PFSK-1 (cell line): ENCODE measurements at regions not wholly inside any gene's neighbourhood (a gene's known extent, or its start where the extent isn't known, plus 50 kb on each side); places are given as distances from the start of the nearest gene placed in this dataset.

Source experiments
- POLR2AphosphoS5 ChIP-seq: IDR thresholded peaks from 2 replicates; pipeline ENCODE4 v1.6.1; 2012; ENCODE audit warnings: low read depth, mild to moderate bottlenecking, control low read depth, low read length, moderate library complexity
- SIN3A ChIP-seq: IDR thresholded peaks from 2 replicates; pipeline ENCODE4 v1.6.1; 2012; ENCODE audit warnings: mild to moderate bottlenecking, low read length, moderate library complexity, borderline replicate concordance; ENCODE audit not compliant: insufficient read depth
- TAF1 ChIP-seq: IDR thresholded peaks from 2 replicates; pipeline ENCODE4 v1.6.1; 2012; ENCODE audit warnings: low read length, control low read depth, borderline replicate concordance; ENCODE audit not compliant: insufficient read depth
- TF ChIP-seq, protein P1 (sequence below), 2 experiments: IDR thresholded peaks; 2 replicates each; pipeline versions ENCODE4 v1.6.1 to v1.8.0; 2011 to 2012; ENCODE audit warnings: low read depth in 2 of 2, low read length in 2 of 2, control low read depth in 1 of 2, inconsistent platforms in 1 of 2, mild to moderate bottlenecking in 1 of 2, moderate library complexity in 1 of 2; ENCODE audit not compliant: insufficient read depth in 1 of 2

DNA sequence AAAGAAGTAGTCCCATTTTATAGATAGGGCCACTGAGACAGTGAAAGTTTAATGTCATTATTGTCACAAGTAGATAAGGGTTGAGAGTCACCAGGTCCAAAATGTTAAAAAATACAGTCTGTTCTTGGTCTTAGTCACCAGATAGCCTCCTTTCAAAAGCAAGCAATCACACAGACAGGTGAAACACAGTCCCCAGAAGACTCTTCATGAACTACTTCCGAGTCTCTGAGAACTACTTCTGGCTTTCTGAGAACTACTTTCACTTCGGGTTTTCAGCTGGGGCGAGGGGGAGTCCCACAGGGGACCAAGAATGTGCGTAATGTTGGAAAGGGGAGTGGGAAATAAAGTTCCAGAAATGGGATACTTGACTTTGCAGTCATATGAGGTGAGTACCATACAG is 143.2 kb downstream of the HHIPL2 start:
- TF ChIP-seq, protein P1, sequence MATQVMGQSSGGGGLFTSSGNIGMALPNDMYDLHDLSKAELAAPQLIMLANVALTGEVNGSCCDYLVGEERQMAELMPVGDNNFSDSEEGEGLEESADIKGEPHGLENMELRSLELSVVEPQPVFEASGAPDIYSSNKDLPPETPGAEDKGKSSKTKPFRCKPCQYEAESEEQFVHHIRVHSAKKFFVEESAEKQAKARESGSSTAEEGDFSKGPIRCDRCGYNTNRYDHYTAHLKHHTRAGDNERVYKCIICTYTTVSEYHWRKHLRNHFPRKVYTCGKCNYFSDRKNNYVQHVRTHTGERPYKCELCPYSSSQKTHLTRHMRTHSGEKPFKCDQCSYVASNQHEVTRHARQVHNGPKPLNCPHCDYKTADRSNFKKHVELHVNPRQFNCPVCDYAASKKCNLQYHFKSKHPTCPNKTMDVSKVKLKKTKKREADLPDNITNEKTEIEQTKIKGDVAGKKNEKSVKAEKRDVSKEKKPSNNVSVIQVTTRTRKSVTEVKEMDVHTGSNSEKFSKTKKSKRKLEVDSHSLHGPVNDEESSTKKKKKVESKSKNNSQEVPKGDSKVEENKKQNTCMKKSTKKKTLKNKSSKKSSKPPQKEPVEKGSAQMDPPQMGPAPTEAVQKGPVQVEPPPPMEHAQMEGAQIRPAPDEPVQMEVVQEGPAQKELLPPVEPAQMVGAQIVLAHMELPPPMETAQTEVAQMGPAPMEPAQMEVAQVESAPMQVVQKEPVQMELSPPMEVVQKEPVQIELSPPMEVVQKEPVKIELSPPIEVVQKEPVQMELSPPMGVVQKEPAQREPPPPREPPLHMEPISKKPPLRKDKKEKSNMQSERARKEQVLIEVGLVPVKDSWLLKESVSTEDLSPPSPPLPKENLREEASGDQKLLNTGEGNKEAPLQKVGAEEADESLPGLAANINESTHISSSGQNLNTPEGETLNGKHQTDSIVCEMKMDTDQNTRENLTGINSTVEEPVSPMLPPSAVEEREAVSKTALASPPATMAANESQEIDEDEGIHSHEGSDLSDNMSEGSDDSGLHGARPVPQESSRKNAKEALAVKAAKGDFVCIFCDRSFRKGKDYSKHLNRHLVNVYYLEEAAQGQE (IDR thresholded peaks at IDR 0.05; ENCODE audit: insufficient read depth in 1 of 2, low read depth in 2 of 2, low read length in 2 of 2), result no peak
- TF ChIP-seq POLR2AphosphoS5 (no peak), SIN3A (no peak), TAF1 (no peak)
